Heart right ventricle (tissue), 16 donors: ENCODE measurements at regions not wholly inside any gene's neighbourhood (a gene's known extent, or its start where the extent isn't known, plus 50 kb on each side); places are given as distances from the start of the nearest gene placed in this dataset.
A peak's percentile ranks its signal among the peaks of the same experiment; 100 is the strongest.

Experiments
- ATAC-seq, 8 donors: fragments of 200-7000 bp; cut with Tn5 transposase; one replicate each; pipeline ENCODE4 v1.9.1; 2020; ENCODE audit warnings: mild to moderate bottlenecking in 8 of 8, moderate library complexity in 8 of 8, moderate number of reproducible peaks in 1 of 8
- DNase-seq, 2 donors: peaks; one replicate each; pipeline ENCODE4 v3.0.0-alpha.2; 2020
- H3K27ac ChIP-seq, 10 donors: fragments of 200-600 bp; sonication (generic) in 2 of 10; one replicate each; pipeline versions ENCODE4 v1.5.0 to v1.8.0; 2020 to 2022; ENCODE audit warnings: mild to moderate bottlenecking in 3 of 10
- H3K27me3 ChIP-seq, 7 donors: fragments of 200-600 bp; one replicate each; pipeline ENCODE4 v1.8.0; 2021 to 2022; ENCODE audit warnings: mild to moderate bottlenecking in 2 of 7
- H3K36me3 ChIP-seq, 9 donors: fragments of 200-600 bp; sonication (generic) in 1 of 9; one replicate each; pipeline versions ENCODE4 v1.5.0 to v1.8.0; 2020 to 2022; ENCODE audit warnings: mild to moderate bottlenecking in 2 of 9
- H3K4me1 ChIP-seq, 9 donors: fragments of 200-600 bp; sonication (generic) in 1 of 9; one replicate each; pipeline versions ENCODE4 v1.5.0 to v1.8.0; 2020 to 2022; ENCODE audit warnings: mild to moderate bottlenecking in 4 of 9
- H3K4me3 ChIP-seq, 10 donors: fragments of 200-600 bp; sonication (generic) in 2 of 10; one replicate each; pipeline versions ENCODE4 v1.5.0 to v1.8.0; 2020 to 2022; ENCODE audit warnings: mild to moderate bottlenecking in 7 of 10, moderate library complexity in 2 of 10
- H3K9me3 ChIP-seq, 11 donors: fragments of 200-600 bp in 10 of 11; sonication (generic) in 2 of 11; one replicate each; pipeline versions ENCODE4 v1.5.0 to v1.8.0; 2013 to 2022; ENCODE audit warnings: mild to moderate bottlenecking in 2 of 11, control low read depth in 1 of 11, moderate library complexity in 1 of 11
- CTCF ChIP-seq, 9 donors: fragments of 200-600 bp; sonication (generic) in 2 of 9; IDR thresholded peaks; one replicate each; pipeline versions ENCODE4 v1.5.0 to v1.8.0; 2021 to 2022; ENCODE audit warnings: antibody characterized with exemption in 9 of 9, mild to moderate bottlenecking in 5 of 9, moderate library complexity in 1 of 9
- WGBS, 2 donors: extraction: QIAGEN DNeasy Blood & Tissue Kit; methylation state at CpG; one replicate each; pipeline ENCODE4 v1.1.7; 2013; ENCODE audit warnings: inconsistent platforms in 1 of 2; 5-methylcytosine and 5-hydroxymethylcytosine counted together
- intact Hi-C, 10 donors: fragments of 100-400 bp; cut with DNase I; formaldehyde crosslinking; loops; one replicate each; pipeline versions ENCODE4 v1.11.1 to v1.14.2; 2022
- donor health status: Arrhythmogenic right ventricular cardiomyopathy.
- donor health status: ischemic (EF 13 %, LVEDD 7.1; RV severe dilation, severe dysfunction).
- donor health status: healthy with polysubstance abuse.
- donor health status: DM: no; HTN: yes; CAD: no.
- donor health status: DM: no; HTN: no; CAD: no.
- donor health status: ischemic (EF 25% LVEDD 6.9; RV normal size, moderate dysfunction).
- donor health status: ischemic (EF 25% LVEDD 5.7; RV mildly dilated, moderate dysfunction).
- donor health status: healthy.
- donor health status: DM: yes; HTN: yes; CAD: no.
- donor health status: Ischemic cardiomyopathy.
- donor health status: ischemic (EF 35%, LVEDD 5.7; RV mildly dilated, moderate dysfunction).
- donor health status: nonischemic (EF 11% LVEDD 7.7; RV severe dilation, severe dysfunction).
- donor health status: DM: yes; HTN: yes; CAD: no.
- donor health status: PGD.
- donor health status: ischemic (EF 29% LVEDD 5.4; RV normal size, mild dysfunction).
- donor health status: nonischemic (EF 23%, LVEDD 6.1; RV moderate dilation, normal function).

DNA sequence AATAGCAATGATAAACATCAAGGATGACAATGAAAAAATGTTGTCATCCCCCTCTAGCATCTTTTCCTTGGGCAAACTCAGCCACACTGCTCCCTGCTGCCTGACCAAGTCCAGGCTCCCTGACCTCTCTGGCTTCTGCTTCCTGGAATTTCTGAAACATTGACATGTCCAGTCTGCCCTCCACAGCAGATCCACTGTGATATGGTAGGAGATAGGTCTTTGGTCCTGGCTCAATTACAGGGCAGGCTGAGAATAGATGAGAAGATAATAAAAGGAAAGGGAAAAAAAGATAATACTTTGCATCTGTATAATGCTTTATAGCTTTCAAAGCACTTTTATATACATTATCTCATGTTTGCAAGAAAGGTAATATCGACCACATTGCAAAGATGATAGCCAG lies 417.7 kb downstream of the BUD13 start:
- H3K27me3 ChIP-seq: peaks cover 0 to 42% (median 23%) of the 10 kb centered on the region in 7 donors
- 75% methylated on average over 1 of the region's 1 CpG for WGBS, 2 donors

GRCh38 chr11:116353589-116353988 lies 419.2 kb downstream of the BUD13 start:
- WGBS, 2 donors: 78 to 84% methylated on average over 7 of the region's 7 CpGs
- Histone ChIP-seq H3K4me3 (no peak overlapping the region), H3K27ac (no peak overlapping the region), H3K4me1 (no peaks in the 10 kb centered on the region), H3K9me3 (no peaks in the 10 kb centered on the region), H3K36me3 (no peaks in the 10 kb centered on the region), H3K27me3 (peaks cover 0 to 27% (median 17%) of the 10 kb centered on the region in 7 donors)
- TF ChIP-seq CTCF (IDR thresholded peaks at IDR 0.05): no peak
- intact Hi-C loops: no loop called here
- ATAC-seq (no peak), DNase-seq (no peak)

More for the DNA sequence above, 417.7 kb downstream of the BUD13 start:
- ATAC-seq (no peak), DNase-seq (no peak)
- Histone ChIP-seq H3K27ac (no peak overlapping the region), H3K4me3 (no peak overlapping the region), H3K36me3 (no peaks in the 10 kb centered on the region), H3K4me1 (no peaks in the 10 kb centered on the region), H3K9me3 (no peaks in the 10 kb centered on the region)
- TF ChIP-seq CTCF (IDR thresholded peaks at IDR 0.05): no peak
- intact Hi-C loops: no loop called here

DNA sequence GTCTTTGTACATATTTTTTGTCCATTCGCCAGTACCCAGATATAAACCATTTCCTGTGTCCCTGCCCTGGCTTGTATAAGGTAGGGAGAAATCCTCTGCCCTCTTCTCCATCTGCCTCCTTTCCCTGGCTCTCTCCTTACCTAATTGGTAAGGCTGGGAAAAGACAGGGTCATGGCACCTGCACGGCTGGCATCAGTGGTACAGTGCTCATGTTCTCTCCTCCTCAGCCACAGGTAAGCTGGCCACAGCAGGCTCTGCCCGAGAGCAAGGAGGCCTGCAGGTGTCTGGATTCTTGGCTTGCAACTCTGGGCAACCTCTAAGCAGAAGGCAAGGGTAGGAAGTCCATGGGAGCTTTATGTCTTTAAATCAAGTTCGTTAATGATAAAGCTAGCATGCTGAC lies 419.9 kb downstream of the BUD13 start:
- ATAC-seq (no peak), DNase-seq (no peak)
- intact Hi-C loops: no loop called here
- peaks cover 0 to 6% (median 0%) of the 10 kb centered on the region in 9 donors for H3K4me1 ChIP-seq
- no peaks in the 10 kb centered on the region for H3K9me3 ChIP-seq
- no peak overlapping the region for H3K4me3 ChIP-seq
- no peak overlapping the region for H3K27ac ChIP-seq
- H3K27me3 ChIP-seq: peaks cover 0 to 20% (median 10%) of the 10 kb centered on the region in 7 donors
- TF ChIP-seq CTCF (IDR thresholded peaks at IDR 0.05): no peak
- H3K36me3 ChIP-seq: no peaks in the 10 kb centered on the region
- WGBS, 2 donors: 78 to 83% methylated on average over 4 of the region's 4 CpGs

GRCh38 chr11:116348226-116348625 lies 424.6 kb downstream of the BUD13 start:
- H3K4me1 ChIP-seq: peaks cover 0 to 6% (median 0%) of the 10 kb centered on the region in 9 donors
- H3K36me3 ChIP-seq: no peaks in the 10 kb centered on the region
- TF ChIP-seq CTCF (IDR thresholded peaks at IDR 0.05): no peak
- no peak overlapping the region for H3K27ac ChIP-seq
- H3K9me3 ChIP-seq: no peaks in the 10 kb centered on the region
- H3K27me3 ChIP-seq: peaks cover 0 to 16% (median 0%) of the 10 kb centered on the region in 7 donors
- DNase-seq (peak in 1 of 2 donors; percentile 12), ATAC-seq (peak in 4 of 8 donors; percentile 29 to 84 (median 36))
- intact Hi-C loops: no loop called here
- H3K4me3 ChIP-seq: no peak overlapping the region
- 22 to 29% methylated on average over 1 of the region's 1 CpG for WGBS, 2 donors
